HG03457 (cell line): ENCODE measurements at regions not wholly inside any gene's neighbourhood (a gene's known extent, or its start where the extent isn't known, plus 50 kb on each side); places are given as distances from the start of the nearest gene placed in this dataset.
"Not testable (repeated sequence)": the region's sequence is repeated elsewhere in the genome, so short reads cannot be mapped to it uniquely, and the experiment has no call there.

Experiments
- ATAC-seq: cut with Tn5 transposase; IDR thresholded peaks from one replicate; pipeline ENCODE4 v1.9.1; 2021; ENCODE audit warnings: moderate number of reproducible peaks; ENCODE audit not compliant: unreplicated experiment

DNA sequence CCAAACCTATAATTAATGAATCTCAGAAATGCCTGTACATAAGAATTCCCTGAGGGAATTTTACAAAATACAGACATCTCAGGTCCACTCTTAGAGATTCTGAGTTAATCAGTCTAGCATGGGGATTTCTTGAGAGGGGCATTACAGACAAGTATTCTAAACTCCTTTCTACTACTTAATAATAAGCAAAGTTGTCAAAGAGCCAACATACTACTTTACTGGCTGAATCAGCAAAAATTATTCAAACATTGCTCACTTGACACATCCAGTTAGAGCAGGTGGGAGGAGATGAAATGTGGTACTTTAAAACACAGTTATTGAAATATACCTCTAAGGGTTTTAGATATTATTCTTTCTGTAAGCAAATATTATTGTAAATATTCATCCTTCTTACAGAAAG lies 1164.7 kb downstream of the CDY2B start:
- ATAC-seq = no peak

DNA sequence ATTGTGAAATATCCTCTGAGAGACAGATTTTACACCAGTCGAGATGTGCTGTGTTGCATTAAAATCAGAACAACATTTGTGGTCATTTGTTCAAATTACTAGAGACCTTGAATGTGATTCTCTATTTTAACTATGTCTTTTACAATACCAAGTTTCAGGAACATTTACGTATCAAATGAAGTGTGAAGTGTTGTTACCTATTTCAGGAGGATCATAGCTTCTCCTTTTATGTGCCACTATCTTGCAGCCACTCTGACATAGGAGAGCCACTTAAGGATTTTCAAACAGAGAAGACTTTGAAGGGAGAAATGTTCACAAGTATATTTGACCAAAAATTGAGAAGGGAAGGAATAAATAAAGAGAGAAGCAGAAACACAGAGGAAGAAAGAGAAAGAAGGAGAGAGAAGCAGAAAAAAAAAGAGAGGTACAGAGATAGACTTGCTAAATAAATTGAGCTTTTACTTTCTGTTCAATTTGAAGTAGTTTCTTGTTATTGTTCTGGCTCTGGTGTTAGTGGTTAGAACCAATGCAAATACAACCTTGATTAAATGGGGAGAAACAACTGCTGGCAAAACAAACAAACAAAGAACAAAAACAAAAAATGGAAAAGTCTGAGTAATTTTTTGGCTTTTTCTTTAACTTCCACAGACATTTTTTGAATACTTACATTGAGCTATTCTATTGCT lies 1206.8 kb downstream of the CDY2B start:
- no peak for ATAC-seq

DNA sequence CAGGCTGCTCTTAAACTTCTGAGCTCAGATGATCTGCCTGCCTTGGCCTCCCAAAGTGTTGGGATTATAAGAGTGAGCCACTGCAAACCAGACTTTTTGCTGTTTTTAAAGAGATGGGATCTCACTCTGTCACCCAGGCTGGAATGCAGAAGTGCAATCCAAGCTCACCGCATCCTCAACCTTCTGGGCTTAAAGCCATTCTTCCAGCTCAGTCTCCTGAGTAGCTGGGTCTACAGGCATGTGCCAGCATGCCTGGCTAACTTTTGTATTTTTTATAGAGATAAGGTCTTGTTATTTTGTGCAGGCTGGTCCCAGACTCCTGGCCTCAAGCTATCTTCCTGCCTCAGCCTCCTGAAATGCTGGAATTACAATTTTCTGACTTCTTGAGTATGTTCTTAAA lies 1211.6 kb downstream of the CDY2B start:
- no peak for ATAC-seq

GRCh38 chrY:16662741-16663140 lies 1217.3 kb downstream of the CDY2B start:
- ATAC-seq = no peak

DNA sequence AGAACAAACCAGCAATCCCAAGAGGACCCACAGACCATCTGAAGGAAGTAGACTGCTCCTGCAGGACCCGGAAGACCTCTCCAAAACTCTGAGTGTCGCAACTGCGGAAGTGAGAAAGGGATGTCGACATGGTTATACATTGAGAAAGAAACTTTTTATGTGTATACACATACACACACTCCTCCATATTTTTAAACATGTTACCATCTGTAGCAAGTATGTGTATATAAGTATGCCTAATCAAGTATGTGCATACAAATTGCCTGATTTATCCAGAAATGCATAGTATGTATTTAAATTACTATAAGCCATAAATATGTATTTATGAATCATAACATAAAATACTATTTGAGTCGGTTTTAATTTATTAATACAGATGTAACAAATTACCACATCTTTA lies 1220.7 kb downstream of the CDY2B start:
- ATAC-seq = no peak

DNA sequence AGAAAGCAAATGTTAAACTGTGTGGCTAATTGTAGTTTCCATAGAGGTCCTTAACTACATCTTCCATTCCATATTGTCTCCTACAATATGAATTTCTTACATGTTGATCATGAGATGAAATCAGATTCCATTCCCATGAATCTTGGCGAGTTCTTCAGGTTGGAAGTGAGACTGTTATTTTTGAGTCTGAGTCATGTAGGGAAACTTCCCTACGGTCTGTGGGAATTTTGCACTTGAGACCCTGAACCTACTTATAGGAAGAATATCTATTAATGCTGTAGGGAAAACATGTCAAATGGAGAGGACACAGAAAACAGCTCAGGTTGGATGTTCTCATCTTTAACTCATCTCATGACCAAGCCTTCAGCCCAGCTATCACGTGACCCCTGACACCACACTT lies 1226.0 kb downstream of the CDY2B start:
- ATAC-seq = no peak

- ATAC-seq = no peak
These were observed 1234.0 kb downstream of the CDY2B start for GRCh38 chrY:16645991-16646390.

DNA sequence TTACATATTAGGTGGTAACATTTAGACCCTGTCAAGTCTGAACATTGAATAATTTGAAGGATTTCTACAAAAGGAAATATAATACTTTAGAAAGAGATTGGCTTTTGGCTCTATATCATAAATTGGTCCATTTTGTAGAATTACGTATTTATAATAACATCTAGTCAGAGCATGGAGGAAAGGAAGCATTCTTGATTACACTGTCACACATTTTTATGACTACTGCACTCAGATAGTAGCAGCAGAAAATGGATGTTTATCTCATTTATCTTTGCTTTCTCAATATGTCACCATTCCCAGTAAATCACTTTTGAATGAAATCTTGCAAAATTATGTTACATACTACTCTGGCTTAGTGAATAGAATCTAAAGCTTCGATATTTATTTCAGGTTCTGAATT lies 1234.6 kb downstream of the CDY2B start:
- ATAC-seq = no peak

DNA sequence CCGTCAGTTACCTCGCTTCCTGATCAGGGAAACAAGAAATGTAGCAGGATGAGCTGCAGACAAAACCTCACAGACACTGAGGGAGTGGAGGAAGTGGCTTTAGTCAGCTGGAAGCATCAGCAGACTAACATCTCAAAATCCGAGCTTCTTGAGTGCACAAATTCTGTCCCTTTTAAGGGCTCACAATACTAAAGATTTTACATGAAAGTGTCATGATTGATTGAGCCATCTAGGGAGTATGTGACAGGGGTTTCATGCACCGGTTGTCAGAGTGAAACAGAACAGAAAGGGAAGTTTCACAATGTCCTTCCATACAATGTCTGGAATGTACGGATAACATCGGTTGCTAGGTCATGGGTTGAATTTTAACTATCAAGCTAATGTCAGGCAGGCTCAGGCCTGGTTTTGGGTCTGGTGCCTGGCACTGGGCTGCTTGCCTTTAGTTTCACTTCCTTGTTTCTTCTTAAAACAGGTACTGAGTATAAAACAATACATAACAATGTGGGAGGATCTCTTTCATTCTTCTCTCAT lies 1235.7 kb downstream of the CDY2B start:
- peak; percentile 59 for ATAC-seq

DNA sequence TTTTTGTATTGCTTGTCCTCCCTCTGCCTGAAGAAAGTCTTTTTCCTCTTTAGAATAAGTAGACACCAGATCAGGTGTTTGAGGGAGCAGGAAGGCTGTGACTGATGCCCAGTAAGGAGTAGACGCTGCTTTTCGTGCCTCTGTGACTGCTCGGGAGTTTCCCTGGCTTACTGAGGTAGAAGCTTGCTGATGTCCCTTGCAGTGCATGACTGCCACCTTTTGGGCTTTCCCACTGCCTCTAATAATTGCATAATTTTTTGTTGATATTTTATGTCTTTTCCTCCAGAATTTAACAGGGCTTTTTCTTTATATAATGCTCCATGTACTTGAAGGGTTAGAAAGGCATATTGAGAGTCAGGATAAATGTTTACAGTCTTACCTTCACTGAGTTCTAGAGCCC lies 1240.2 kb downstream of the CDY2B start:
- ATAC-seq = no peak

DNA sequence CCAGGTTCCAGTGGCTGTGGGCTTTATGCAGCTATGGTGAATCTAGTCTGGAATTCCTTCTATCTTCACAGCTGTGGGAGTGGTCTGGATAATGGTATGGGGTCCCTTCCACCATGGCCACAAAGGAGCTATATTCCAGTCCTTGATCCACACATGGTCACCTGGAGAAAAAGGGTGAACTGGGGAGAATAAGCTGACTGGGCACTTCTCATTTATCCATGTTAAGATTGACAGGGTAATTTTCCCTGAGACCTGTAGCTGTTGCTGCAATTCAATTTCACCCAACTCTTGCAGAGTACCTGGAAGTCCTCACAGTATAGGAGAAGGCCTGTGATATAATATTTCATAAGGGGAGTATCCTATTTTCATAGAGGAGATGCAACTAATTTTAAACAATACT lies 1241.3 kb downstream of the CDY2B start:
- not testable (repeated sequence) for ATAC-seq

GRCh38 chrY:16636254-16636653 lies 1243.8 kb downstream of the CDY2B start:
- peak; percentile 99 for ATAC-seq

- no peak for ATAC-seq
These were observed 1250.9 kb downstream of the CDY2B start for GRCh38 chrY:16629146-16629545.

DNA sequence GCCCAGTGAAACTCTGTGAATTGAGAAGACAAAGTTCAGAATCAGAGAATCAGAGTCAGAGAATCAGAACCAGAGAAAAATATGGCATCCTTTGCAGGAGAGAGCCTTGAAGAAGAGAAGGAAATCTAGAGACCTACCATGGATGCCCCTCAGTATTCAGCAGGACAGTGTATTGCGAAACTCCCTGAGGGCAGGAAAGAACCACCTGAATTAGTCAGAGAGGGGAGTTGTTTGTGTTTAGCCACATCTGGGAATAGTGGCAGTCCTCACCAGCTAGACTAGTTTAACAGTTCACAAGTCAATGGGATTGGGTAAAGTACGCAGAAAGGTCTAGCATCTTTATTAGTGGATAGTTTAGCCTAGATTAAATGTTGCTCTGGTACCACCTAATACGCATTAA lies 1252.9 kb downstream of the CDY2B start:
- no peak for ATAC-seq

- no peak for ATAC-seq
These were observed 1263.6 kb downstream of the CDY2B start for GRCh38 chrY:16616201-16616975.

DNA sequence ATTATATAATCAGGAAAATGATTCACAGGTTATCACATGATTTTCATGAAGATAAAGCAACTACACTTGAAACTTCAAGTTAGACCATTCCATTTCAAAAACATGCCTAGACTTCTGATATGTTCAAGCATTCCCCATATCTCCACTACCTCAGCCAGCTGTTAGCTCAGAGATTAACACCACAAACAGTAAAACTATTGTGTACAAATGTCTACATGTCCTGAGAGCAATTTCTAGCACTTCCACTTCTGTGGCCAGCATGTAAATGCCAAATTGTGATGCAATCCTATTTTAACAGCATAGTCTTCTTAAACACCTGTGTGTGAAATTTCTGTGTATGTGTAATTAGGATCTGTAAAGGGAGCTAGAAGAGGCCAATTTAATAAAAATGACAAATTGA lies 1271.3 kb downstream of the CDY2B start:
- ATAC-seq = no peak

DNA sequence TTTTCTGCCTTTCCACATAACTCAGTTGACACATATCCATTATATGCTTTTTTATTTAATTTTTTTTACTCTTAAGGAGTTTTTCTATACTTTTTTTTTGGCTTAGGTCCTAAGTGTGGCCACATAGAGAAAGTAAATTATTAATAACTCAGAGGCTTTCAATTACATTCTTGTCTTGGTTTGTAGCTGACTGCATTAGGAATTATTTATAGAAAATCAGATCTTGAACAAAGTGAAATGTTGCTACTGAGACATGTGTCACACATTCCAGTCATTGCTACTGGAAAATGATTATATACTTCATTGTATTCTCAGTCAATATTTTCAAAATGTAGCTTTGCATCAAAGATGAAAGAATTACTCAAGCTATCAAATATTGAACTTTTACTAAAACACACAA lies 1277.9 kb downstream of the CDY2B start:
- ATAC-seq = no peak

DNA sequence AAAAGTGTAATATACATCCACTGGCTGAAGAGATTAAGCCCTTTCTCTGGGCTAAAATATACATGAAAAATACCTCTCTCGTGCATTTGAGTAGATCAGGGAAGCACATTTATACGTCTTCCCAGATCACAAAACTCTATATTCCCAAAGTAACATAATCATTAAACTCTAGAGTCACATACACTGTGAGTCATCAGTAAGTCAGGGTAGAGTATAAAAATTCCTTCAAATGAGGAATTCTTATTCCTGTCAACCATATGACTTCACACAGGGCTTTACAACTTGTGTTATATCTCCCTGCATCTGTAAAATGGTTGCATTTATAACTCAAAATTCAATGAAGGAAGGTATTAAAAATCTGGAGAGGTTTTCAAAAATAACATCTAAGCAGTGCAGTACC lies 1278.4 kb downstream of the CDY2B start:
- no peak for ATAC-seq

- ATAC-seq = no peak
These were observed 1308.0 kb downstream of the CDY2B start for GRCh38 chrY:16572061-16572460.

DNA sequence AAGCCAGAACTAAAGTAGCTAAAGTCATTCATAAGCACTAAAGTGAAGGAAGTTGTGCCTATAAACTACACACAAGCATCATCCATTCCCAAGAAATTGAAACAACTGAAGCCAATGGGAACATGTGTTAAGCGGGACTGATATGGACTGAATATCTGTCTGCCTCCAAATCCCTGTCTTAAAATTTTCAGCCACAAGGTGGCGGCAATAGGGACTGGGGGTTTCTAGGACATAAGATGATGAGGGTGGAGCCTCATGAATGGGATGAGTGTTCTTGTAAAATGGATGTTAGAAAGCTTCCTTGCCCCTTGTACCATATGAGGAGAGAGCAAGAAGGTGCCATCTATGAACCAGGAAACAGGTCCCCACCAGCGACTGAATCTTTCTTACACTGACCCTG lies 1317.5 kb downstream of the CDY2B start:
- no peak for ATAC-seq

DNA sequence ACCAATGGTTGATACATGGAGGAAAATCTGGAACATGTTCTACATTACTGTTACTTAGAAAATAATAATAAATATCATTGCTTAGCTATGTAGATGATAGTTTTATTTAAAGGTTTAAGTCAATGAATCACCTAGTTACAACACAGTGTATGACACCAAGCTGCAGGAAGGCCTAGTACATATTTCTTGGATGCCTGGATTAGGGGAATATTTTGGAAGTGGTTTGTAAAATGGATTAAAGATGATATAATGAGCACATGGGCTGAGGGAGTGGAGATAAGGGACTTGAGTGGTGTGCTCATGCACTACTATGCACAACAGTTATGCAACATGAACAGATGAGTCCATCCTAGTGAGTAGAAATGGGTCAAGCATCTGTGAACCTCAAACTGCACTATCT lies 1358.0 kb downstream of the CDY2B start:
- ATAC-seq = no peak

DNA sequence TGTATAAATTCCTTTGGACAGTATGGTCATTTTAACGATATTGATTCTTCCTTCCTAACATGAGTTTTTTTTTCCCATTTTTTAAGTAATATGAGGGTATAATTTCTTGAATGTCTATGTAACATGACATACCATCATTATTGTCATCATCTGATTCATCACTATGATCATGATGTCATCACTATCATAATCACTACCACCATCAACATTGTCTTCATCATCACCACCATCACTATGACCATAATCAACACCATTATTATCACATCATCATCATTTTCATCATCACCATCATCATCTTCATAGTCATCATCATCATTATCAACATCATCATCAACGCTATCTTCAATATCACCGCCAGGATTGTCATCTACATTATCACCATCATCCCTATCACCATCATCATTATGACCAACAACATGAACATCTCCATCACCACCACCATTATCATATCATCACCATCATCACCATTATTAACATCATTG lies 1377.2 kb downstream of the CDY2B start:
- no peak for ATAC-seq
